HG02798 (cell line): ENCODE measurements at regions not wholly inside any gene's neighbourhood (a gene's known extent, or its start where the extent isn't known, plus 50 kb on each side); places are given as distances from the start of the nearest gene placed in this dataset.

Experiments
- ATAC-seq: cut with Tn5 transposase; IDR thresholded peaks from one replicate; pipeline ENCODE4 v1.9.1; 2021; ENCODE audit warnings: mild to moderate bottlenecking; ENCODE audit not compliant: unreplicated experiment, poor library complexity

DNA sequence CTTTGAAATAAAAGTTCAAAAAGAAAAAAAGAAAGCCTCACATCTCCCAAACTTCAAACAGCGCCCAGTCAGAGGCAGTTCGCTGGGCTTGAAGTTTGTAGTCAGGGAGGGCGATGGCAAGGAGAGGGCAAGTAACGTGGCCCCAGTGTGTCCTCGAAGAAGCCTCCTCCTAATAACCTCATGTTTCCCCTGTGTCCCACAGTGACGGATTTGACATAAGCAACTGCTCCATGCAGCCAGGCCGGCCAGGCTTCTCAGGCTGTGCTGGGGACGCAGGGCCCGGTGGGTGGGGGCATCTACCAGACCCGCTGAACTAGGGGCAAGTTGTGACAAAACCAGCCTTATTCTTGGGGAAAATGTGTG is 172.2 kb downstream of the ERCC6L2 start:
- ATAC-seq = no peak

GRCh38 chr9:96047116-96047639 is 171.7 kb downstream of the ERCC6L2 start:
- ATAC-seq = no peak

- ATAC-seq = no peak
Observed at GRCh38 chr9:96045811-96046210, 170.3 kb downstream of the ERCC6L2 start.

- no peak for ATAC-seq
Observed at GRCh38 chr9:96044401-96044800, 168.9 kb downstream of the ERCC6L2 start.

- no peak for ATAC-seq
Observed at GRCh38 chr9:96040591-96041461, 165.3 kb downstream of the ERCC6L2 start.

DNA sequence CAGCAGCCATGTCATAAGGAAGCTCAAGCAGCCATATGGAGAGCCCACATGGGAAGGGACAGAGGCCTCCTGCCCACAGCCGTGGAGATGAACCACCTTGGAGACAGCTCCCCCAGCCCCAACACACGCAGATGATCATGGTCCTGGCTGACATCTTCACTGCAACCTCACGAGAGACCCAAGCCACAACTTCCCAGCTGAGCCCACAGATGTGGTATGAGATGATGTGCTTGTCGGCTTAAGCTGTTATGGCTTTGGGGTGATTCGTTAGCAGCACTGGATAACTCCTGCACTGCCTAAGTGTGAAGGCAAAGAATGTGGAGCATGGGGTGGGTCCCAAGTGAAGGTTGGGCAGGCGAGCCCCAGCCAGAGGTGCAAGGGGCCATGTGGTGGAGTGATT is 163.4 kb downstream of the ERCC6L2 start:
- ATAC-seq = no peak

- ATAC-seq = no peak
Observed at GRCh38 chr9:96038271-96038670, 162.8 kb downstream of the ERCC6L2 start.

GRCh38 chr9:96034553-96035122 is 159.1 kb downstream of the ERCC6L2 start:
- no peak for ATAC-seq

GRCh38 chr9:96033896-96034295 is 158.4 kb downstream of the ERCC6L2 start:
- ATAC-seq = no peak

- ATAC-seq = no peak
Observed at GRCh38 chr9:96031916-96032534, 156.5 kb downstream of the ERCC6L2 start.

- ATAC-seq = no peak
Observed at GRCh38 chr9:96031366-96031824, 155.9 kb downstream of the ERCC6L2 start.

GRCh38 chr9:96029722-96030530 is 154.4 kb downstream of the ERCC6L2 start:
- ATAC-seq = no peak

- no peak for ATAC-seq
Observed at GRCh38 chr9:96027251-96028131, 152.0 kb downstream of the ERCC6L2 start.

GRCh38 chr9:96026655-96027213 is 151.2 kb downstream of the ERCC6L2 start:
- no peak for ATAC-seq

- ATAC-seq = no peak
Observed at GRCh38 chr9:96025995-96026602, 150.6 kb downstream of the ERCC6L2 start.

DNA sequence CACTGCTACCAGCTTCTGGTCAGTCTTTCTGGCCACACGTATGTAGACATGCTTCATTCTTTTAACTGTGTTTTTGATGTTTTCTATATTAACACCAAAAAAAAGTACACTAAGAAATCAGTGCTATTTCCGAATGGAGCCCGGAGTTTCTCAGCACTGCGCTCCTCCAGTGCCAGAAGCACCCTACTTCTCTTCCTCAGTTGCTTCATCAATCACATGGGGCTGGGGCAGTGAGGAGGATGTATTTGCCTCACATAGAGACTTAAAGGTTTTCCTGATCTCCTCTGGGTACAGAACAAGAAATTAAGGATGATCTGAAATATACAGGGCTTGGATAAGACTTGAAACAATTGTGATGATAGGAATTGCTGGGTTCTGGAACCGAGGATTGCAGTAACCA is 148.0 kb downstream of the ERCC6L2 start:
- ATAC-seq = no peak

DNA sequence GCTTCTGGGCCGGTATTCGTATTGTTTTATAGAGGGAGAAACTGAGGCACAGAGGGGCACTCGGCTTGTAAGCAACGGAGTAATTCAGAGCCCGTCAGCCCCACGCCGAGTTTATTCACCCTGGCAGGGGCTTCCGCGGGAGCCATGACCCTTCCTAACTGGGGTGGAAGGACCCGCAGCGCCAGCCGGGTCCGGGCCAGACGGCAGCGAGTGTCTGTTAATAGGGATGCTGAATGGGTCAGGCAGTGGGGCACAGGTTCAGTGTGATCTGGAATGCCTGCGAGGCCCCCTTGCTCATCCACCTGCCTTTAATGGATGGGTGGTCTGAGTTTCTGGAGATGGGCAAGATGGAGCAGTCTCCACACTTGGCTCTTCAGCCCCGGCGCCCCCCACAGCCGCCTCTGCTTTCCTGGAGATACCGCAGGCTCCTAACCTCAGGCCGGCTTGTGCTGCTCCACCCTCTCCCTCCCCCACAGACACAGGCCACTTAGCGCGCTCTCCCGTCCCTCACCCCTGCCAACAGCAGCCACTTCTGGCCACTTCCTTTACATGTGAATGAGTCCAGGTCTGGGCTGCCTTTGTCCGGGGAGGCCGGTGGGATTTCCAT is 147.1 kb downstream of the ERCC6L2 start:
- no peak for ATAC-seq
